ENCODE measurements at regions not wholly inside any gene's neighbourhood (a gene's known extent, or its start where the extent isn't known, plus 50 kb on each side); places are given as distances from the start of the nearest gene placed in this dataset.

DNA sequence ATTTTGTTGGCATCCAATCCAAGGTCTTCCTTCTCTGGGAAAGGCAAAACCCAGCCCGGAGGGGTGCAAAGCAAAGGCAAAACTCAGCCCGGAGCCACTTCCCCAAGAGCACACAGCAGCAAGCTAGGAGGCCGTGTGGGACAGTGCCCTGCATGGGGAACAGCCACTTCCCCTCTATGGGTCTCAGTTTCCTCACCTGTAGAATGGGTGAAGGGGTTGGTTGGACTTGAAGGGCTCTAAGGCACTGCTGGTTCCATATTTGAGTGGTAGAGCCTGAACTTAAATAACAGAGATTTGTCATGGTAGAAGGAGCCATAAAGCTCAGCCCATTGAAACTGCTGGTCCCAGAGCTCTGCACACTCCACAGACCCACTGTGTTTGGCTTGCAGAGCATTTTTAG, 51.3 kb upstream of the CCDC167 start:
- TF ChIP-seq, protein P1, sequence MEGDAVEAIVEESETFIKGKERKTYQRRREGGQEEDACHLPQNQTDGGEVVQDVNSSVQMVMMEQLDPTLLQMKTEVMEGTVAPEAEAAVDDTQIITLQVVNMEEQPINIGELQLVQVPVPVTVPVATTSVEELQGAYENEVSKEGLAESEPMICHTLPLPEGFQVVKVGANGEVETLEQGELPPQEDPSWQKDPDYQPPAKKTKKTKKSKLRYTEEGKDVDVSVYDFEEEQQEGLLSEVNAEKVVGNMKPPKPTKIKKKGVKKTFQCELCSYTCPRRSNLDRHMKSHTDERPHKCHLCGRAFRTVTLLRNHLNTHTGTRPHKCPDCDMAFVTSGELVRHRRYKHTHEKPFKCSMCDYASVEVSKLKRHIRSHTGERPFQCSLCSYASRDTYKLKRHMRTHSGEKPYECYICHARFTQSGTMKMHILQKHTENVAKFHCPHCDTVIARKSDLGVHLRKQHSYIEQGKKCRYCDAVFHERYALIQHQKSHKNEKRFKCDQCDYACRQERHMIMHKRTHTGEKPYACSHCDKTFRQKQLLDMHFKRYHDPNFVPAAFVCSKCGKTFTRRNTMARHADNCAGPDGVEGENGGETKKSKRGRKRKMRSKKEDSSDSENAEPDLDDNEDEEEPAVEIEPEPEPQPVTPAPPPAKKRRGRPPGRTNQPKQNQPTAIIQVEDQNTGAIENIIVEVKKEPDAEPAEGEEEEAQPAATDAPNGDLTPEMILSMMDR (IDR thresholded peaks at IDR 0.05; ENCODE audit: control insufficient read depth, insufficient read depth, low read depth, low read length, missing control alignments) = no peak
- DNase-seq (ENCODE audit: low read depth) = no peak
- H3K4me3 ChIP-seq (ENCODE audit: control insufficient read depth, low read depth, low read length) = no peak overlapping the region

DNA sequence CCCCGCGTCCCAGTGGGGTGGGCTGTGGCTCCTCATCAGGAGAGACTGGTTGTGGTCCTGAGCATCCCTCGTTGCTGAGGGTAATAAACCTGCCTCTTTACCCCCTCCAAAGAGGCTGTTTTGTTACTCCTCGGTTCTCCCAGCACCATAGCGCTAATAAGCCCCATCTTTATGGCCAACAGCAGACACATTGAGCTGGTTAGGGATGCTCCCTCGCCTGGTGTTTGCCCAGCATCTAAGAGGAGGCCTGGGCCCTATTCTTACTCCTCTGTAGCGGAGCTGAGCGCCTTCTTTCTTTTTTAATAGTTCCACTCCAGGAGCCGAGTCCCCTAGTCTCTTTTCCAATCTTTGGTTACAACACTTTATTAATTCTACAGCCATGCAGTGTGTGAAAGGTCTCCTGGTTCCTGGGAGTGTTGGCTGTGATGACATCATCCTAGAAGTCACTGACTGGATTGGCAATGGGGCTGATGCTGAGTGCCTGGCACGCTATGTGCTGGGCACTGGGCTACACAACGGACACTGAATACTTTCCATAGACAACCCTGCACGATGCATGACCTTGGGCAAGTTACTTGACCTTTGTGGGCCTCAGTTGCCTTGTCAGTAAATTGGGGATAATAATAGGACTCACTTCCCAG, 50.6 kb upstream of the CCDC167 start:
- TF ChIP-seq, protein P1 (IDR thresholded peaks at IDR 0.05; ENCODE audit: control insufficient read depth, insufficient read depth, low read depth, low read length, missing control alignments) = no peak
- DNase-seq (ENCODE audit: low read depth) = no peak
- H3K4me3 ChIP-seq (ENCODE audit: control insufficient read depth, low read depth, low read length) = no peak overlapping the region

DNA sequence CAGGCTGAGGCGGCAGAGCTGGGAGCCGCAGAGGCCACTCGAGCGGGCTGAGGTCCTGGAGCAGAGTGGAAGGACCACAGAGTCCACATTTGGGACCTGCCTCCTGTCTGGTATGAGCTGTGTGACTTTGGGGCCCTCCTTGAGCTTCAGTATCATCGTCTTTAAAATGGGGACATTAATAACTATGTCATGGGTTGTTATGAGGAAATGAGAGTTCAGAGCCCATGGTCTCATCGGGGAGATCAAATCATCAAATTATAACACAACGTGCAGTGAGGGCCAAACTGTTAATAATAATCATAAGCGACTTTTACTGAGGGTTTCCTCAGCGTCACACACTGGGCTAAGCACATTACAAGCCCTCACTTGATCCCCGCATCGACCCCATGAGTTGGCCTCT, 49.9 kb upstream of the CCDC167 start:
- TF ChIP-seq, protein P1 (IDR thresholded peaks at IDR 0.05; ENCODE audit: control insufficient read depth, insufficient read depth, low read depth, low read length, missing control alignments) = no peak
- DNase-seq (ENCODE audit: low read depth) = no peak

More for the DNA sequence above, 49.9 kb upstream of the CCDC167 start:
- no peak overlapping the region for H3K4me3 ChIP-seq (ENCODE audit: control insufficient read depth, low read depth, low read length)
